HG03565 (cell line): ENCODE measurements at regions not wholly inside any gene's neighbourhood (a gene's known extent, or its start where the extent isn't known, plus 50 kb on each side); places are given as distances from the start of the nearest gene placed in this dataset.
"Not testable (repeated sequence)": the region's sequence is repeated elsewhere in the genome, so short reads cannot be mapped to it uniquely, and the experiment has no call there.

Source experiments
- ATAC-seq: cut with Tn5 transposase; IDR thresholded peaks from one replicate; pipeline ENCODE4 v1.9.1; 2021; ENCODE audit warnings: mild to moderate bottlenecking, moderate library complexity; ENCODE audit not compliant: unreplicated experiment

GRCh38 chr19:30848636-30849425, 476.6 kb downstream of the ZNF536 start:
- ATAC-seq, result no peak

- ATAC-seq, result no peak
These were observed 473.9 kb downstream of the ZNF536 start for GRCh38 chr19:30846102-30846501.

GRCh38 chr19:30842926-30843325, 470.7 kb downstream of the ZNF536 start:
- no peak for ATAC-seq

- ATAC-seq, result no peak
These were observed 469.8 kb downstream of the ZNF536 start for GRCh38 chr19:30841934-30842333.

- no peak for ATAC-seq
These were observed 458.7 kb downstream of the ZNF536 start for GRCh38 chr19:30830875-30831274.

GRCh38 chr19:30825505-30825904, 453.3 kb downstream of the ZNF536 start:
- not testable (repeated sequence) for ATAC-seq

- ATAC-seq, result no peak
These were observed 452.6 kb downstream of the ZNF536 start for GRCh38 chr19:30824809-30825208.

GRCh38 chr19:30817965-30818567, 445.9 kb downstream of the ZNF536 start:
- ATAC-seq, result no peak

GRCh38 chr19:30817197-30817596, 445.0 kb downstream of the ZNF536 start:
- ATAC-seq, result no peak

- no peak for ATAC-seq
These were observed 443.9 kb downstream of the ZNF536 start for GRCh38 chr19:30815889-30816580.

GRCh38 chr19:30812099-30812678, 440.0 kb downstream of the ZNF536 start:
- no peak for ATAC-seq

- ATAC-seq, result no peak
These were observed 439.4 kb downstream of the ZNF536 start for GRCh38 chr19:30811397-30812098.

GRCh38 chr19:30810726-30811125, 438.5 kb downstream of the ZNF536 start:
- ATAC-seq, result no peak

- ATAC-seq, result no peak
These were observed 435.1 kb downstream of the ZNF536 start for GRCh38 chr19:30807278-30807677.

- ATAC-seq, result no peak
These were observed 434.1 kb downstream of the ZNF536 start for GRCh38 chr19:30806311-30806710.

GRCh38 chr19:30804751-30805150, 432.6 kb downstream of the ZNF536 start:
- no peak for ATAC-seq

- ATAC-seq, result not testable (repeated sequence)
These were observed 432.1 kb downstream of the ZNF536 start for GRCh38 chr19:30804333-30804732.

GRCh38 chr19:30802424-30803013, 430.3 kb downstream of the ZNF536 start:
- no peak for ATAC-seq

- no peak for ATAC-seq
These were observed 427.9 kb downstream of the ZNF536 start for GRCh38 chr19:30799865-30800755.

GRCh38 chr19:30795727-30796126, 423.5 kb downstream of the ZNF536 start:
- no peak for ATAC-seq
